Duodenal mucosa (tissue), 2 donors: ENCODE measurements at regions not wholly inside any gene's neighbourhood (a gene's known extent, or its start where the extent isn't known, plus 50 kb on each side); places are given as distances from the start of the nearest gene placed in this dataset.

Experiments
- H3K27ac ChIP-seq: one replicate; pipeline ENCODE4 v1.7.0; 2013; ENCODE audit warnings: low read depth, low read length
- H3K27me3 ChIP-seq, 2 donors: one replicate each; pipeline ENCODE4 v1.7.0; 2013; ENCODE audit warnings: low read length in 2 of 2, control low read depth in 1 of 2; ENCODE audit not compliant: insufficient read depth in 2 of 2, control insufficient read depth in 1 of 2
- H3K36me3 ChIP-seq, 2 donors: one replicate each; pipeline ENCODE4 v1.7.0; 2013; ENCODE audit warnings: low read length in 2 of 2, control low read depth in 1 of 2; ENCODE audit not compliant: insufficient read depth in 2 of 2, control insufficient read depth in 1 of 2
- H3K4me1 ChIP-seq, 2 donors: one replicate each; pipeline ENCODE4 v1.7.0; 2013; ENCODE audit warnings: low read length in 2 of 2, control low read depth in 1 of 2; ENCODE audit not compliant: insufficient read depth in 2 of 2, control insufficient read depth in 1 of 2
- H3K4me3 ChIP-seq, 2 donors: one replicate each; pipeline ENCODE4 v1.7.0; 2013; ENCODE audit warnings: low read length in 2 of 2, low read depth in 1 of 2
- H3K9ac ChIP-seq, 2 donors: one replicate each; pipeline ENCODE4 v1.7.0; 2013; ENCODE audit warnings: low read length in 2 of 2, low read depth in 1 of 2
- H3K9me3 ChIP-seq, 2 donors: one replicate each; pipeline ENCODE4 v1.7.0; 2013; ENCODE audit warnings: low read length in 2 of 2, control low read depth in 1 of 2; ENCODE audit not compliant: control insufficient read depth in 1 of 2

DNA sequence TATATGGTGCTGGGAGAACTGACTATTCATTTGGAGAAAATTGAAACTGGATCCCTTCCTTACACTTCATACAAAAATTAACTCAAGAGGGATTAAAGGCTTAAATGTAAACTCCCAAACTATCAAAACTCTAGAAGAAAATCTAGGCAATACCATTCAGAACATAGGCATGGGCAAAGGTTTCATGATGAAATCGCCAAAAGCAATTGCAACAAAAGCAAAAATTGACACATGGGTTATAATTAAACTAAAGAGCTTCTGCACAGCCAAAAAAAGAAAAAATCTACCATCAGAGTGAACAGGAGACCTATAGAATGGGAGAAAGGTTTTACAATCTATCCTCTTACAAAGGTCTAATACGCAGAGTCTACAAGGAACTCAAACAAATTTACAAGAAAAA is 851.3 kb upstream of the MAN1A1 start:
- H3K4me1 ChIP-seq: no peaks in the 10 kb centered on the region
- H3K27me3 ChIP-seq: no peaks in the 10 kb centered on the region
- no peaks in the 10 kb centered on the region for H3K36me3 ChIP-seq
- no peaks in the 10 kb centered on the region for H3K9me3 ChIP-seq
- no peak overlapping the region for H3K9ac ChIP-seq
- no peak overlapping the region for H3K27ac ChIP-seq
- H3K4me3 ChIP-seq: no peak overlapping the region

DNA sequence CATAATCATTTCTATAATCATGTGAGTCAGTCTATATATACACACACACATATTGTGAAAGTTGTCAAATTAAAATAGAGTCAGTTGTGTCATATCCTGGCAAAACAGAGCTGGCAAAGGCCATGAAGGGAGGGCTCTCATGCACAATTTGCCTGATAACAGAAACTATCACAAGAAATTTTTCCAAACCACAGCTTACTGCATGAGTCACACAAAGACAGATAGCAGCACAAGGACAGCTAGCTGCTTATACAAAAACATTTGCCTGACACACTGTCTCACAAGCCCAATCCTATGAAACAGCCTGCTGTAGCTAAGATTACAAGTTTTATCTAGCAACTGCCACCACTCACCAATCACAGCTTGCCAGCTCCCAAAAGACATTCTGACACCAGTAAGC is 848.5 kb upstream of the MAN1A1 start:
- Histone ChIP-seq H3K27me3 (no peaks in the 10 kb centered on the region), H3K36me3 (no peaks in the 10 kb centered on the region), H3K4me3 (no peak overlapping the region), H3K9me3 (no peaks in the 10 kb centered on the region), H3K4me1 (no peaks in the 10 kb centered on the region), H3K9ac (no peak overlapping the region), H3K27ac (no peak overlapping the region)

DNA sequence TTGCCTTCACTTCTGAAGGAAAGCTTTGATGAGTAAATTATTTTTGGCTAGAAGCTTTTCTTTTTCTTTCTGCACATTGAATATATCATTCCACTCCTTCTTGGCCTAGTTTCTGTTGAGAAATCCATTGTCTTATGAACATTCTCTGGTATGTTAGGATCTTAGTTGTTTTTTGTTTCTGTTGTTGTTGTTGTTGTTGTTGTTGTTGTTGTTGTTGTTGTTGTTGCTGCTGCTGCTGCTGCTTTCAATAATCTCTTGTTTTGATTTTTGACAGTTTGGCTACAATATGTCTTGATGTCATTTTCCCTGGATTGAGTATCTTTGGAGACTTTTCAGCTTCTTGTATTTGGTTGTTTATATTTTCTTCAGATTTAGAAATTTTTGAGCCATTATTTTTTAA is 836.5 kb upstream of the MAN1A1 start:
- Histone ChIP-seq H3K4me1 (no peaks in the 10 kb centered on the region), H3K27me3 (no peaks in the 10 kb centered on the region), H3K36me3 (no peaks in the 10 kb centered on the region), H3K4me3 (no peak overlapping the region), H3K9ac (no peak overlapping the region), H3K9me3 (no peaks in the 10 kb centered on the region), H3K27ac (no peak overlapping the region)

DNA sequence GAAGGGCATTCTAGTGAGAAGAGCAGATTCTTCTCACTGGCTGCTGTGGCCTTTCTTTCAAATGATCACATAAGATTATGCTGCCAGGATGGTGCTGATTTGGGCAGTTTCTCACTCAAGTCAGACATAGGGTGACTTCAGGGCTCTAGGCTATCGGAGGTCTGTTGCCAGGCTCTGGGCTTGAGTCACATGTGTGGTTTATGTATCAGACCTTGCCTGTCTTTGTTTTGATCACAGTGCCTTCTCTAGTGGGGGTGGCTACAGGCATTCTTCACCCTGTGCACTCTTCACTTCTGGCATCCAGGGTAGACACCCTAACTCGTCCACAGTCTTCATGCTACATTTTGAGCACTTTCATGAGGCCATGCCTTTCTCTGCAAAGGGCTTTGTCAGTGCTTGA is 823.7 kb upstream of the MAN1A1 start:
- Histone ChIP-seq H3K4me1 (no peaks in the 10 kb centered on the region), H3K27ac (no peak overlapping the region), H3K27me3 (no peaks in the 10 kb centered on the region), H3K9me3 (no peaks in the 10 kb centered on the region), H3K9ac (no peak overlapping the region), H3K36me3 (no peaks in the 10 kb centered on the region), H3K4me3 (no peak overlapping the region)

DNA sequence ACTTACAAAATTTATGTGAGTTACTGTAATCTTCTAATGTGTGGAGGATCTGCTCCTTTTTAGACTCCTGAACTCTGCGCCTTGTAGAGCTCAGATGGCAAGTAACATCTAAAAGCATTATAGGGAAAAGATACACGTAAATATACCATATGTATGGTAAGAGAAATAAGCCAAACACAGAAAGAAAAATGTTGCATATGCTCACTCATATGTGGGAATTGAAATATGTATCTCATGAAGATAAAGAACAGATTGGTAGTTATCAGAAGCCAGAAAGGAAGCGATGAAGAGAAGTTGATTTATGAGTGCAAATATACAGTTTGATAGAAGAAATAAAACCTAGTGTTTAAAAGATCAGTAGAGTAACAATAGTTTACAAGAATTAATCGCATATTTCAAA is 815.0 kb upstream of the MAN1A1 start:
- H3K9me3 ChIP-seq: no peaks in the 10 kb centered on the region
- H3K27me3 ChIP-seq: no peaks in the 10 kb centered on the region
- no peaks in the 10 kb centered on the region for H3K4me1 ChIP-seq

DNA sequence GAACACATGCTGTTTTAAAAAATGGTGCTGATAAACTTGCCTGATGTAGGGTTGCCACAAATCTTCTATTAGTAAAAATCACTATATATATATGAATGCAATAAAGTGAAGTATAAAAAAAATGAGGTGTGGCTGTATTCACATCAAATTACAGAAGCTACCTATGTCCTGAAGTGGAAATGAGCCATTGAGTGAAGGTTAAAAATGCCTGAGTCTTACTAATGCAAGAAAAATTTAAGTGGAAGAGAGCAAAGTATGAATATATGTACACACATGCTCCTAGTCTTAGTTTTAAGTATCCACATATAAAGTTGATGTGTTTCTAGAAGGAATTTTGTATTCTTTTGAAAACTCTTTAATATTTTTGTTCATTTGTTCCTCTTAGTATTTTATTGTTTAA is 808.3 kb upstream of the MAN1A1 start:
- Histone ChIP-seq H3K27ac (no peak overlapping the region), H3K4me1 (no peaks in the 10 kb centered on the region), H3K36me3 (no peaks in the 10 kb centered on the region), H3K27me3 (no peaks in the 10 kb centered on the region), H3K9ac (no peak overlapping the region), H3K9me3 (no peaks in the 10 kb centered on the region), H3K4me3 (no peak overlapping the region)

More for the DNA sequence above, 815.0 kb upstream of the MAN1A1 start:
- Histone ChIP-seq H3K9ac (no peak overlapping the region), H3K27ac (no peak overlapping the region), H3K4me3 (no peak overlapping the region), H3K36me3 (no peaks in the 10 kb centered on the region)

DNA sequence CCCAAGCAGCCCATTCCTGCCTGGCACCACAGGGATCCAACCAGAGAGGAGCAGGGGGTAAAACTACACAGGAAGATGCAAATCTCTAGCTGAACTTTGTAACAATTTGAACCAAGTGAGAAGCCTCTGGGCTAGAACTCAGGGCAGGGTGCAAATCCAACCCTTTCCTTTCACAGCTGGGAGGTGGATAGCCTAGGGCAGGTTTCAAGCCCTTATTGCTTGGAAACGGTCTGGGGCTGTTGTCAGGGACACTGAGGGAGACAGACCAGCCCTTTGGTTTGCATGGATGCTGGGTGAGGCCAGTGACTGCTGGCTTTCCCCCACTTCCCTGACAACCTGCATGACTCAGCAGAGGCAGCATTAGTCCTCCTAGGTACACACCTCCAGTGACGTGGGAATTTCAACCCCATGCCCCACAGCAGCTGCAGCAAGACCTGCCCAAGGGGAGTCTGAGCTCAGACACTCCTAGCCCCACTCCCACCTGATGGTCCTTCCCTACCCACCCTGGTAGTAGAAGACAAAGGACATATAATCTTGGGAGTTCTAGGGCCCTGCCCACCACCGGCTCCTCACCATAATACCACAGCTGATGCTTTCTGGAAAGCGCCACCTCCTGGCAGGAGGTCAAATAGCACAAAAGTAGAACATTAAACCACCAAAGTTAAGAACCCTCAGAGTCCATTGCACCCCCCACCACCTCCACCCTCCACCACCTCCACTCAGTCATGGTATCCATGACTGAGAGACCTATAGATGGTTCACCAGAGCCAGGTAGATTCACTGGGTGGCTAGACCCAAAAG is 797.7 kb upstream of the MAN1A1 start:
- Histone ChIP-seq H3K9ac (no peak overlapping the region), H3K27ac (no peak overlapping the region), H3K27me3 (no peaks in the 10 kb centered on the region), H3K9me3 (no peaks in the 10 kb centered on the region), H3K36me3 (no peaks in the 10 kb centered on the region), H3K4me1 (no peaks in the 10 kb centered on the region), H3K4me3 (no peak overlapping the region)

DNA sequence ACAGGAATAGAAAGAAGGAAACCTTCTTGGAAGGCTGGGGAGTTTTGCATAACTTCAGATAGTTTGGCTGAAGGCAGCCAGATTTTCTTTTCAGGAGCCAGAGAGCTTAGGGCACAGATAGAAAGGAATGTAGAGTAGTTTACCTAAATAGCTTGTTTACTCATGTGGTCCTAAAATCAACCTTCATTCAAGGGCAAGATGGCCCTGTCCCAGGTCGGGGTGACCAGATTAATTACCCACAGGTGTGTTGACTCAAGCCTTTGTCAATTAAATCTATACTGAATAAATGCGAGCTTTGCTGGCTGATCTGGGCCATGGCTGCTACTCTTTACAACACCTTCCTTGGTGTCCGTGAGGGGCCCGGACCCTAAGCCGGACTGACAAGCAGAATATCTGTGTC is 792.0 kb upstream of the MAN1A1 start:
- H3K27ac ChIP-seq: no peak overlapping the region
- H3K9me3 ChIP-seq: no peaks in the 10 kb centered on the region
- no peaks in the 10 kb centered on the region for H3K36me3 ChIP-seq
- no peak overlapping the region for H3K4me3 ChIP-seq
- H3K4me1 ChIP-seq: no peaks in the 10 kb centered on the region
- no peaks in the 10 kb centered on the region for H3K27me3 ChIP-seq
- H3K9ac ChIP-seq: no peak overlapping the region

DNA sequence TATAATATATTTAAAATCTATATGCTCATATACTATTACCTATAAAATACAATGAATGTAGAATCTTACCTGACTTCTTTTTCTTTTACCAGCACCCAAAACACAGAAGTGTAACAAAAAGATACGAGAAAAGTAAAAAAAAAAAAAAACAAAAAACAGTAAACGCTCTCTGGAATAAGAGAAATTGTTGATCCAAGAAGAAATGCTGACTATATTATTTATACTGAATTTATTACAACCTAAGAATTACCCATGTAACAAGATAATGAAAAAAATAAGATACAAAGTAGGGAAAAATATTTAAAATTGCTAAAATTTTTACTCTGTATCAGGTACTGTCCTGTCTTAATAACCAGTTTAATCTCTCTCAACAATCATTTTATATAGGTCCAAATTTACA is 787.9 kb upstream of the MAN1A1 start:
- Histone ChIP-seq H3K27me3 (no peaks in the 10 kb centered on the region), H3K9me3 (no peaks in the 10 kb centered on the region), H3K4me1 (no peaks in the 10 kb centered on the region), H3K4me3 (no peak overlapping the region), H3K9ac (no peak overlapping the region), H3K27ac (no peak overlapping the region), H3K36me3 (no peaks in the 10 kb centered on the region)

DNA sequence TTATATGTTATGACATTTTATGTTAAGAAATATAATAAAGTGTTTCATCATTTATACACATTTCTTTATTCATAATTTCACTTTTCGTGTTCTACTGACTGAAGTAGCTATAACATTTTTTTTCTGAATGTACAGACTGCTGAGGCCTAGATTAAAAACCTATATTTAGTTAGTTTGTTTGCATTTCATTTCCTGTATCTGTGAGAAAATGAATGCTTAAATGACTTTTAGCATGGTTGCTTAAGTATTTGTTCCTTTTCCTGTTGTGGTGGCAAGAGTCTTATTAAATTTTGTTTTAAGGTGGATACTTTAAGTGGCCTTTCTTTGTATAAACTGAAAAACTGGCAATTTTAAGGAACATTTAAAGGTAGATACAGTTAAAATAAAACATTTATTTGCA is 779.7 kb upstream of the MAN1A1 start:
- H3K27ac ChIP-seq: no peak overlapping the region
- no peaks in the 10 kb centered on the region for H3K27me3 ChIP-seq
- no peak overlapping the region for H3K4me3 ChIP-seq

More for the DNA sequence above, 779.7 kb upstream of the MAN1A1 start:
- no peaks in the 10 kb centered on the region for H3K9me3 ChIP-seq
- no peaks in the 10 kb centered on the region for H3K4me1 ChIP-seq
- H3K36me3 ChIP-seq: no peaks in the 10 kb centered on the region
- no peak overlapping the region for H3K9ac ChIP-seq
